ENCODE measurements at regions not wholly inside any gene's neighbourhood (a gene's known extent, or its start where the extent isn't known, plus 50 kb on each side); places are given as distances from the start of the nearest gene placed in this dataset.
"Not testable (repeated sequence)": the region's sequence is repeated elsewhere in the genome, so short reads cannot be mapped to it uniquely, and the experiment has no call there.

DNA sequence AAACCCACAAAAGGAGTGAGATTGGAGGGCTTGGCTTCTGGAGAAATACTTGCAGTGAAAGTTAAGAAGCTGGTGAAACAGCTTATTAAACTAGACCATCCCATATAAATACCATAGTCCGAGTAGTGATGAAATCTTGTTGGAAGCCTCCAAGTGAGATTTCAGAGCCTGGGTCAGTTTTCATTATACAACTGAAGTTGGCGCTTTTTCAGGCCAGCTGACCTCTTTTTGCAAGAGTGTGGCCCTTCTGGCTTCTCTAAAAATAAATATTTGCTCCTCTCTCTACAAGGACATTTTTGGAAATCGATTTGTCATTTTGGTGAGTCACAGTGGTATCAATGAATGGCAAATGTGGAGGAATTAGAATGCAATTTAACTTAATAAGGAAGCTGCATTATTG lies 51.2 kb upstream of the THRB start:
- no peak for FAIRE-seq

DNA sequence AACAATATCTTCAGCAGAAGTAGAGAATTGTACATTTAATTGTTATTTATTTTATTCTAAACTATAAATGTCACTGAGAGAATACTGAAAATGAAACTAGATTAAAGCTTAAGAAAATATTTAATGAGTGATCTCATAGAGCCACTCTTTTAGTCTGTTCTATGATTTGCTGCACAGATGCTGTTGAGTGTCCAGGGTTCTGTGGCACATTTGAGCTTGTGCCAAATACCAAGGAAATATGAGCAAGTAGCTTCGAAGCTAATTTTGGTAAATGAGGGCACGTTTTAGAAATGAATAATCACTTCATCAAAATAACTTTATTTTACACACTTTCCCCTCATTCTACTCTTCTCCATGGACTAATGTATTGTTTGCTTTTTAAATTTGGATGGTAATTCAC lies 53.6 kb upstream of the THRB start:
- FAIRE-seq = no peak

DNA sequence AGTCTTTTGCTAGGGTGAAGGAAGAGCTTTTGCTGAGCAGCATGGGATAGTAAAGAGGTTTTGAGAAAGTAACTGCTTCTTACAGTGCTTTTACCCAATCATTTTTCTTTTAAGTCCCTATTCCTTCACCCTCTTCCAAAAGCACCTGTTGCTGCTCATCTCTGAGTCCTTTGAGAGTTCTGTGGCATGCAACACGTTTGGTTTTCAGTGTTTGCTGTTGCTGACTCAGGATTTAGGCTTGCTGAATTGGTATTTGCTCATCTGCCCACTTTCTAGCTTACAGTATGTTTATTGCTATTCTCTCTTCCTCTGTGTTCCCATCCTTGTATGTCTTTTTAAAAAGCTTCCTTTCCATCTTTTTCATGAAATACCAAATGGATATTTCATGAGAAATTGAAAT lies 55.9 kb upstream of the THRB start:
- FAIRE-seq = no peak

DNA sequence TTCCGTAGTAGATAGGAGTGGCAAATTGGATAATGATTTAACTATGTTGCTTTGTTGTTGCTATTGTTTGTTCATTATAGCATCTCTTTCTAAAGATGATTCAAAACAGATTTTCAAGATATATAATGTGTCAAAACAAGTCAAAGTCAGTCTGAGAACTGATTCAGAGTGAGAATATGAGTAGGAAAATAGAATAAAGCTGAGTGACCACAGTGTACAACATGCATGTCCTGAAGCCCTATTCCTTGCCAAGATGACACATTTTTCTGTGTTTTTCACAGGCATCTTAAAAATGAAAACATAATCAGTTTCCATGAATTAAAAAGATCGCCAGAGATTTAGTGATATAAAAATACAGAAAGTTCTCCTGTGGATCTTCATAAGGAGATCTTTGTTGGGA lies 57.0 kb upstream of the THRB start:
- FAIRE-seq = no peak

DNA sequence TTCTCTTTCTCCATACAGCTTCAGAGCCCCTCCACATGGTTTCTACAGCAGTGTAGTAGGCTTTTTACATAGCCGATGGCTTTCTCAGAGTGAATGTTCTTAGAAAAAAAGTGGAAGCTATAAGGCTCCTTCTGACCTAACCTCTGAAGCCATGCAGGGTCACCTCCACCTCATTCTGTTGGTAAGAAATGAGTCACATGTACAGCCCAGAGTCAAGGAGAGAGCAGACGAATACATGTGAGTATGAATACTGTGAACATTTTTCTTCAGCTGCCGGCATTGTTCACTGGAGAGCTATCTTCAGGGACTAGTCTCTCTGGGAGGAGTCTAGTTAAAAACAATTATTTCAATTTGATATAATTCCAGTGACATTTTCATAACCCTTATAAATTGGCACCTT lies 68.2 kb upstream of the THRB start:
- FAIRE-seq = no peak

DNA sequence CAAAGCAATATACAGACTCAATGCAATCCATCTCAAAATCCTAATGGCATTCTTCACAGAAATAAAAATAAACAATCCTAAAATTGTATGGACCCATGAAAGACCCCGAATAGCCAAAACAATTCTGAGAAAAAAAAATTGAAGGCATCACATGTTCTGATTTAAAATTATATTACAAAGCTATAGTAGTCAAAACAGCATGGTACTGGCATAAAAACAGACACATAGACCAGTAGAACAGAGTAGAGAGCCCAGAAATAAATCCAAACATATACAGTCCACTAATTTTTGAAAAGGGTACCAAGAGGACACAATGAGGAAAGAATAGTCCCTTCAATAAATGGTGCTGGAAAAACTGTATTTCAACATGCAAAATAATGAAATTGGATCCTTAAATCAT lies 70.4 kb upstream of the THRB start:
- FAIRE-seq = no peak

DNA sequence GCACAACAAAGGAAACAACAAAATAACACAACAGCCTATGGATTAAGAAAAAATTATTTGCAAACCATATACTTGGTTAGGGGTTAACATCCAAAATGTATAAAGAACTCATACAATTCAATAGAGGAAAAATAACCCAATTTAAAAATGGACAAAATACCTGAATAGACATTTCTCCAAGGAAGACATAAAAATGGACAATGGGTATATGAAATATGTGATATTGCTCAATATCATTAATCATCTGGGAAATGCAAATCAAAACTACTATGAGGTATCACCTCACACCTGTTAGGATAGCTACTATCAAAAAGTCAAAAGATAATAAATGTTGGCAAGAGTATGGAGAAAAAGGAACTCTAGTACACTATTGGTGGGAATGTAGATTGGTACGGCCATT lies 71.0 kb upstream of the THRB start:
- no peak for FAIRE-seq

DNA sequence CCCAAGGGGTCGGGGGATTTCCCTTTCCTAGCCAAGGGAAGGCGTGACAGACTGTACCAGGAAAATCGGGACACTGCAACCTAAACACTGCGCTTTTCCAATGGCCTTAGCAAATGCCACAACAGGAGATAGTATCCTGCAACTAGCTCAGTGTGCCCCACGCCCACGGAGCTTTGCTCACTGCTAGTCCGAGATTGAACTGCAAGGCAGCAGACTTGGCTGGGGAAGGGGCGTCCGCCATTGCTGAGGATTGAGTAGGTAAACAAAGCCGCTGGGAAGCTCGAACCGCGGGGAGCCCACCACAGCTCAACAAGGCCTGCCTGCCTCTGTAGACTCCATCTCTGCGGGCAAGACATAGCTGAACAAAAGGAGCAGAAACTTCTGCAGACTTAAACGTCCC lies 72.3 kb upstream of the THRB start:
- no peak for FAIRE-seq

DNA sequence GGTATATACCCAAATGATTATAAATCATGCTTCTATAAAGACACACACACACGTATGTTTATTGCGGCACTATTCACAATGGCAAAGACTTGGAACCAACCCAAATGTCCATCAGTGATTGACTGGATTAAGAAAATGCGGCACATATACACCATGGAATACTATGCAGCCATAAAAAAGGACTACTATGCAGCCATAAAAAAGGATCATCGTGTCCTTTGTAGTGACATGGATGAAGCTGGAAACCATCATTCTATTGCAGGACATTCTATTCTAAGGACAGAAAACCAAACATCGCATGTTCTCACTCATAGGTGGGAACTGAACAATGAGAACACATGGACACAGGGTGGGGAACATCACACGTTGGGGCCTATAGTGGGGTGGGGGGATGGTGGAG lies 77.8 kb upstream of the THRB start:
- FAIRE-seq = not testable (repeated sequence)

DNA sequence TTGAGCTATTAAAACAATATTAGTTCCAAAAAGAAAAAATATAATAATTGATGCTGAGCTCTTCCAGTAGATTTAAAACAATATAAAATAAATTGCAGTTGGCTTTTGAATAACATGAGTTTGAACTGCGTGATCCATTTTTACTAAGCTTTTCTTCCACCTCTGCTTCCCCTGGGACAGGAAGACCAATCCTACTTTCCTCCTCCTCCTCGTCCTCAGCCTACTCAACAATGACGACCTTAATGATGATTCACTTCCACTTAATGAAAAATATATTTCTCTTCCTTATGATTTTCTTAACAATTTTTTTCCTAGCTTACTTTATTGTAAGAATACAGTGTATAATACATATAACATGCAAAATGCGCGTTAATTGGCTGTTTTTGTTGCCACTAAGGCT lies 78.9 kb upstream of the THRB start:
- no peak for FAIRE-seq

DNA sequence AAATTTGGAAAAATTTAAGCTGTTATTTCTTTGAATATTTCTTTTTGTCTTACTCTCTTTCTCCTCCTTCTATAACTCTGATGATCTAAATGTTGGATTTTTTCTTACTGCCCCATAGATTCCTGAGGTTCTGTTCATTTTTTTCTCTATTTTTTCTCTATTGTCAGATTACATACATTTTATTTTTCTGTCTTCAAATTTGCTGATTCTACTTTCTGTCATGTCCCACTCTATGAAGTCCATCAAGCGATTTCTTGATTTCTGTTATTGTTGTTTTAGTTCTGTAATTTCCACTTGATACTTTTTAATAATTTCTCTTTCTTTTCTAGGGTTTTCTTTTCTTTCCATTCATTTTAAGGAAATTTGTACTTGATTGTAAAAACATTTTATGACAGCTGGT lies 83.7 kb upstream of the THRB start:
- FAIRE-seq = no peak

DNA sequence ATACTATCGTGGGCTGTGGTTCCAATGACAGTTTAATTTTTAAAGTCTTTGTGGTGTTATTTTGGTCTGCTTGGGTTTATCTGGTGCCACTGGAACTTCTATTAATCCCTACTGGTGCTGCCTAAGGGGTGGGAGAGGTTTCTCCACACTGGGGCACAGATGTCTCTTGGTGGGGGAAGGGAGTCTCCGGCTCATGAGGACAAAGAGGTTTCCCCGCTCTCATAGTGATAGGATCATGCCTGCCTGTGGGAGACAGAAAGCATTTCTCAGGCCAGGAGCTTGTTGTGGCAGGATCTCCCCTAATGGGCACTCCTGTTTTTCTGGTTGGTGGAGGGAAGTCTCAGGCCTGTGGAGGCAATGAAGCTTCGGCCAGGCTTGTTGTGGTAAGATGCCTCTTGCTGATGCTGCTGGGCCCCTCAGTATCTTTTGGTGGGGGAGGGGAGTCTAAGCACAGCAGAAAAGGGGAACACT lies 84.3 kb upstream of the THRB start:
- no peak for FAIRE-seq

DNA sequence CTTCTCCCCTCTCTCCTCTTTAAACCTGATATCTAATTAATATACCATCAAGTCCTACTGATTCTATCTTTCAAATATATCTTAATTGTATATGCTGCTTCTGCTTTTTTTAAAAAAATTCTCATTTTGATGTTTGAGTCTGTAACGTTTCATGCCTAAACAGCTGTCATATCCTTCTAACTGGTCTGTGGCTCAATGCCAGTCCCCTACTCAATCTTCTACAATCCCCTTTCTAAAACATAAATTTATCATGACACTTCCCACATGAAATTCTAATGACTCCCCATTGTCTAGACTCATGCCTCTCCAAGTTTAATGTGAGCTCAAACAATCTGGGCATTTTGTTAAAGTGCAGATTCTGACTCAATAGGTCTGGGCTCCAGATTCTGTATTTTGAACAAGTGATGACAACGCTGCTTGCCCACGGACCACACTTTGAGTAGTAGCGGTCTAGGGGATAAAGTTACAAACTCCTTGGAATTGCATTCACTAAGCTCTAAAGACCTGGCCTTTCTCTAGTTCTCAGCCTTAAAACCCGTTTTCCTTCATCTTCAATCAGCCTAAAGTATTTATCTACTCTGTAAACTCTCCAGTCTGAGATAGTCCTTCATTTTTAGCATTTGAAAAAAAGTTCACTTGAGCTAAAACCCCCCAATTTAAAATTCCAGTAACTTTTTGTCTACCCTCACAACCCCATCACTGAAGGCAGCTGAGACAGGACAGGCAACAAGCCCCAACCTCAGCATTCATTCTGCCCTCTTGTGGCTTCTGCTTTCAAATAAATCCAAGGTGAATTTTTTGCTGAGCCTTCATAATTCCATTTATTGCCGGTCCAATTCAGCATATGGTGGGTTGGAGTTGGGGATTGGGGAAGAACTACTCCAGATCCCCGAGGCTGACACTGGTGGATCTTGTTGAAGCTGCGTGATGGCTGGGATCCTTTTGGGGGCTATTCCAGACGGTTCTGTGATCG lies 88.1 kb upstream of the THRB start:
- no peak for FAIRE-seq

DNA sequence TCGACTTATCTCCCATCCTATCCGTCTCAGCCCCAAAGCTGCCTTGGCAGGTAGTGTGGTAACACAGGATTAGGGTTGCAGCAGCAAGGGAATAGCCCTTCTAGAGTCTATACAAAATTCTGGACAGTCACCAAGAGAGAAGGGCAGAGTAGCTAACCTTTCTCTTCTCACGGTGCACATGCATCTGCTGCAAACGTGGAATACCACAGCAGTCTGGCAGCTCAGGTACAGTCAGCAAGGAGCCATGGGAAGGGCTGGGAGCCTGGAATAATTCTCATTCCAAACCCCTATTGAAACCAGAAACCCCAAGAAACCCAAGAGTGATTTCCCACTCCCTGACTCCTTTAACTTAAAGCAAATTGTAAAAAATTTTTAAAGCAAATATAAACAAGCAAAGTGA lies 92.3 kb upstream of the THRB start:
- FAIRE-seq = no peak

DNA sequence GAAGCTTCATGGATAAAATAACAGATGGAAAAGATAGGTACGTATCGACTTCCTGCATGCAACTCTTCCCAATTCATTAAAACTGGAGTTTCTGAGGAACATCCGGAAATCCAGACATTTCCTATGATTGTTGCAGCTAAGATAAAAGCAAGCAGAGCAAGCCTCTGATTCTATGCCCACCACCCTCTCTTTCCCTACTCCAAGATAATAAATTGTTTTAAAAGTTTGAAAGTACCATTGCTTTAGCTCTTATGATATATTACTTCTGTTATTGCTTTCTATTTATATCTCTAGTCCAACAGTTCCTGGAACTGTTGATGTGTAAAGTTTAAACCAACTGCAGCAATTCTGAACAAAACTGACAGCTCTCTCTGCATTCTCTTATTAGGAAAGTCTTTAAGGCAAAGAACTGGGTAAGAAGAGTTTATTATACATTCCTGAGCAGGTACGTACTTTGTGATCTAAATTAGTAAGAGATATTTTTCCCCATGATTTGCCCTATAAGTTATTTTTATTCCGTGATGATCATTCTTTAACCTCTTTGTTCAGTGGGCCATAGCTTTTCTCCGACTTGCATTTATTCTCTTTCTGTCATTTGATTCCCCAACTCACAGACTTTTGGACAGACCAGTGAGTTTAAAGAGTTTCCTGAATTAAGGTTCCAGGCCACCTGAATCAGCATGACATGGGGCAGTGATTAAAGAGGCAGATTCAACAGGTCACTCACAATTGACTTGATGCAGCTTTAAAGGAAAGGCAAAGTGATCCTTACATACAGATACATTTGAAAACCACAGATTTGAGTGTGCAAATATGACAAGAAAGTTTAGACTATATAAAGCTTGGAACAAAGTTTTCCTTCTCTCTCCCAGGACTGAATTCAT lies 94.2 kb upstream of the THRB start:
- FAIRE-seq = no peak

DNA sequence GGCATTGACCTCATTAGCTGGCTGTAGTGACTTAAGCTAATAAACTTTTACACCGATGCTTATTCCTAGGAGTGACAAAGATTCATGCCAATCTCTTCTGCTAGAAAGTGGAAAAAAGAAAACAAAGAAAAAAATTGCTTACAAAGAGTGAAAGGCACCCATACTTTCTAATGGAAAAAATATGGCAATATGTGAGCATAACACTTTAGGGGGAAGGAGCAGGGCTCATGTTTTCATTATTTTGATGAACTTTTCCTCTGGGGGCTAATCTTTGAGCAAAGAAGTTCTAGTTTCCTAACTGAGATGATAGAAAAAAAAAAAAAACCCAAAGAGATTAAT lies 94.8 kb upstream of the THRB start:
- FAIRE-seq = no peak

DNA sequence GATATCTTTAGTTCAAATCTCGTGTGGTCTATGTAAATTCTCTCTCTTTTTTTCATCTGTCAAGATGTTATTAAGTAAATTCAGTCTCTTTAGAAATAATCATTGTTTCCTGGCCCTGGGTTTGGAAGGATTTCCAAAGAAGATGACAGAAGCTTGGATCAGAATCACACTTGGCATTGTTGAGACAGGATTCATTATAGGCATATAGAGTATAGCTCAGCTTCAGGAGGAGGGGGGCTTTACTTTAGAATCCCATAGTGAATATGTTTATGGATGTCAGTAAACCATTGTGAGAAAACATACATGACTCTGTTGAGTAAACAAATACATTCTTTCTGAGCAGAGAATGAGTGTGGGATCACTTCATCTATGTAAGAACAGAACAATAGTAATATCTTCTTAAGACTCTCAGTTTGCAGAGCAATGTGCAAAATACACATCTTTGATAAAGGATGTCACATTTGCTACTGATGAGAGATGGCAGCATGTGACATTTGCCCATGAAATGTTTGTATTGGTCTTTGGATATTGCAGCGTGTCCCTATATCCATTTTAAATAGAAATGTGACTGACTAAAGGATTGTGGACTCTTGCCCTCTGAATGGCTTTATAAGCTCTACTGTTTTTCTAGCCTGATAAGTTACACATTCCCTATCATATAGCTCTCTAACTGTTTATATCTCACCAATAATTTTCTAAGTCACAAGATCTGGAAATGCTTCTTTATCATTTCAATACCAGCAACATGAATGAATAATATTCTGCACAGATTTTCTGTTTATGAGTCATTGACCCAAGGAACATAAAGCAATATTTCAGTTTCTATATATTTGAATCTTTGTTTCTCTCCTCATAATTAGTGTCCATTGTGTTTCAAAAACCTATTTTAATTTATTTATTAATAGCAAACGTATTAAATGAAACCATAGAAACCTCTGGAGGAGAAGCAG lies 95.6 kb upstream of the THRB start:
- FAIRE-seq = no peak

DNA sequence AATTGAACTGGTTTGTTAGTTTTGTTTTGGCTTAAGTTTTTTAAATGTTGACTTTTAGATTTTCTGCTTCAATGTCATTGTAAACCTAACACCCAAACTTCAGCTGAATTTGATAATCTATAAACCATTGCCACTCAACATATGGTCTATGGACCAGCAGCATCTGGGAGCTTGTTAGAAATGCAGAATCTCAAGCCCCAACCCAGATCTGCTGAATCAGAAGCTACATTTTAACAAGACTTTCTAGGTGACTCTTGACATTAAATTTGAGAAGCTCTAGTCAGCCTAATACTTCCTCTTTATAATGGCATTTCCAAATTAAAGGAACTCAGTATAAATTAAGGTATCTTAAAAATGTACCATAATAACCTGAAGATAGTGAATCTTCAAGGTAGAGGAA lies 96.5 kb upstream of the THRB start:
- FAIRE-seq = no peak

DNA sequence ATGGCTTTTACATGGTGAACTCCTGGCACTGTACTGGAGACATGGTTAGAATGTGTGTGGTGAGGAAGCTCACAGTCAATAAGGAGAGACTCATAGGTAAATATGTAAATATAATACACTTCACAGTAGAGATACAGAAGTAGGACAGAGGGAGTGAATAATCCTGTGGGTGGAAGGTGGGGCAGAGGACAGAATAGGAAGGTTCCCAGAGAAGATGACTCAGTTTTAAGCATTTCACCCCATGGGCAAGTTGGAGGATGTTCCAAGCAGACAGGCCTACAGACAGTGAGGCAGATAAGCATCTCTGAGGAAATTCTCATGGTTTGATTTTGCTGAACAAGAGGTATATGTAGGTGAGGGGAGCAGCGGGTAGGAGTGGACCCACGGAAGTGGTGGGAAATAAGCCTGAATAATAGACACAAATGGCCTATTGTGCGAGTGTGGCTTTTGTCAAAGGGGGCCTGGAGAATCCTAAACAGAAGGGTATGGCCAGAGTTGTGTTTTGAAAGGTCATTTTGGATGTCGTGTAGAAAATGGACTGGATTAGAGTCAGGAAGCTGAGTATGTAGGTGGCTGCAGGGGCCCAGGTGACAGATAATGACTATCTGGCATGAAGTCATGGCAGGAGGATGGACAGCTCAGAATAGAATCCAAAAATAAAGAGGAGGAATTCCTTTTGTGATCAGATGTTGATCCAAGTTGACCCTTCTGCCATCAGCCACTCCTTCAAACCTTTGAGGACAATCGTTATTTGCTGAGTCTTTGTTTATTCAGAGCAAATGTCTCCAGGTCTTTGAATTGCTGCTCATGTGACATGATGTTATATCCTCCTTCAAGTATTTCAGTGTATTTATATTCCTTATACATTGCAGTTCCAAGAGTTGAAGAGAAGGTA lies 97.3 kb upstream of the THRB start:
- FAIRE-seq = no peak

DNA sequence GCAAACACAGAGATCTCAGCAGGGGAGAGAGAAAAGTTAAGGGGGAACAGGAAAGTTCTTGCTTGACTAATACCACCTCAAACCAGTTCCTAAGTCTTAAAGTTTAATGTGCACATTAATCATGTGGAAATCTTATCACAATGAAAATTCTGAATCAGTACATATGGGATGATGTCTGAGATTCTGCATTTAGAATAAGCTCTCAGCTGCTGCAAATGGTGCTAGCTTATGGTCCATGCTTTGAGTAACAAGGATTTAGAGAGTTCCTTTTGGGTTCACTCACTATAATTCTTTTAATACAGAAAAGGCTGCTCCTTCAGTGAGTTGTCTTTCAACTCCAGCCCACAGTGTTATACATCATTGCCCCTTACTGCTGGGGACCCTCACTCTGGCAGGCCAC lies 99.5 kb upstream of the THRB start:
- FAIRE-seq = no peak

DNA sequence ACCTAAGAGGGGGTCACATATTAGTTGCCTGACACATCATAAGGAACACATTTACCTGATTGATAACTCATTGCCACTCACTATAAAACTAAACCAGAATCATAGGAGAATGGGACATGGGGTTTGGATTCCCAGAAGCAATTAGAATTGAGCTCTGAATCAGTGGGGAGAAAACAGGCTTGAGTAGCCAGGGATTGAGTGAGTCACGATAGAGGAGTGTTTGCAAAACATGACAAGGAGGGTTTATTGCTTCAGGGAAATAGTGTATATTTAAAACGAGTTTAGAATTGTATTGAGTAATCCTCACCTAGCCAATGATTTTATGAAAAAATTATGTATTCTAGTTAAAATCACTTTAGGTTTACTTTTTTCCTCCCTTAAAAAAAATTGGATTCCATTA lies 101.1 kb upstream of the THRB start:
- FAIRE-seq = no peak

DNA sequence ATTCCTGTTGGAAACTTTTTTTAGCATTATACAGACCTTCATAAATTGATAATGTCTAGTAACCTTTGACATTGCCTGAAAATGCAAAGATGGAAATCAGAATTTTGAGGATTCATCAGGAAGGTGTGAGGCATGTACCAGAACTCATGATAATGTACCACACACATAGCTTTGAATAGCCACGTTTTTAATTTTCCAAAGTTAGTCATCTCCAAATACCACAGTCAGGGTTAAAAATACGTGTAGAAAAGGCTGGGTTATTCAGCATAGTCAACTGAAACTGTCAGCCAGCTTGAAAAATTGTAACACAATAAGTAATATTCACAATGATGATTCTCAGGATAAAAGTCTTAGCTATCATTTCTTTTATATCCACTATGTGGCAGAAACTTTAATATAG lies 102.0 kb upstream of the THRB start:
- no peak for FAIRE-seq
